MM.1S (cell line): ENCODE measurements at regions not wholly inside any gene's neighbourhood (a gene's known extent, or its start where the extent isn't known, plus 50 kb on each side); places are given as distances from the start of the nearest gene placed in this dataset.

Source experiments
- DNase-seq: peaks from one replicate; pipeline ENCODE4 v3.0.0-alpha.2; 2015
- H2AFZ ChIP-seq: fragments of 300-600 bp; sonication (generic); 2 replicates; pipeline ENCODE4 v1.6.0; 2016; ENCODE audit warnings: antibody characterized with exemption, low read length
- H3F3A ChIP-seq: fragments of 300-600 bp; sonication (generic); 2 replicates; pipeline ENCODE4 v1.6.1; 2016; ENCODE audit warnings: mild to moderate bottlenecking, antibody characterized with exemption, low read length, moderate library complexity, mixed read lengths; ENCODE audit not compliant: insufficient read depth
- H3K27ac ChIP-seq: fragments of 300-600 bp; sonication (generic); 2 replicates; pipeline ENCODE4 v1.5.1; 2016; ENCODE audit warnings: mild to moderate bottlenecking, low read length
- H3K27me3 ChIP-seq: fragments of 300-600 bp; sonication (generic); replicated peaks from 2 replicates; pipeline ENCODE4 v1.6.0; 2016; ENCODE audit warnings: low read length; ENCODE audit not compliant: insufficient read depth
- H3K36me3 ChIP-seq: fragments of 300-600 bp; sonication (generic); replicated peaks from 2 replicates; pipeline ENCODE4 v1.6.1; 2016; ENCODE audit warnings: mild to moderate bottlenecking, low read length, mixed read lengths; ENCODE audit not compliant: insufficient read depth
- H3K4me1 ChIP-seq: fragments of 300-600 bp; sonication (generic); 2 replicates; pipeline ENCODE4 v1.6.1; 2016; ENCODE audit warnings: low read length, mixed read lengths
- H3K4me2 ChIP-seq: fragments of 300-600 bp; sonication (generic); 2 replicates; pipeline ENCODE4 v1.6.0; 2016; ENCODE audit warnings: low read depth, low read length
- H3K4me3 ChIP-seq: fragments of 300-600 bp; sonication (generic); 2 replicates; pipeline ENCODE4 v1.5.1; 2016; ENCODE audit warnings: low read length, mixed read lengths
- H3K79me2 ChIP-seq: fragments of 300-600 bp; sonication (generic); 2 replicates; pipeline ENCODE4 v1.6.1; 2016; ENCODE audit warnings: mixed run types, low read length, mixed read lengths
- H3K9ac ChIP-seq: fragments of 300-600 bp; sonication (generic); 2 replicates; pipeline ENCODE4 v1.6.1; 2016; ENCODE audit warnings: low read length, mixed read lengths
- H3K9me2 ChIP-seq: fragments of 300-600 bp; sonication (generic); replicated peaks from 2 replicates; pipeline ENCODE4 v1.6.1; 2016; ENCODE audit warnings: mild to moderate bottlenecking, low read length, mixed read lengths; ENCODE audit not compliant: insufficient read depth
- H3K9me3 ChIP-seq: fragments of 300-600 bp; sonication (generic); replicated peaks from 2 replicates; pipeline ENCODE4 v1.6.1; 2016; ENCODE audit warnings: mild to moderate bottlenecking, low read length, mixed read lengths; ENCODE audit not compliant: insufficient read depth
- H4K20me1 ChIP-seq: fragments of 300-600 bp; sonication (generic); 2 replicates; pipeline ENCODE4 v1.6.1; 2016; ENCODE audit warnings: mild to moderate bottlenecking, low read length, moderate library complexity, mixed read lengths; ENCODE audit not compliant: insufficient read depth
- EZH2 ChIP-seq: fragments of 300-600 bp; sonication (generic); optimal IDR thresholded peaks from 2 replicates; pipeline ENCODE3; 2017; ENCODE audit warnings: low read depth, mild to moderate bottlenecking, antibody characterized with exemption, low read length, mixed read lengths
- EZH2phosphoT487 ChIP-seq: fragments of 300-600 bp; sonication (generic); IDR thresholded peaks from 2 replicates; pipeline ENCODE4 v1.6.1; 2018; ENCODE audit warnings: antibody characterized with exemption, low read length
- TF ChIP-seq, protein P1 (sequence below): fragments of 300-600 bp; sonication (generic); IDR thresholded peaks from 2 replicates; pipeline ENCODE4 v1.5.1; 2016; ENCODE audit warnings: antibody characterized with exemption, low read length, mixed read lengths

DNA sequence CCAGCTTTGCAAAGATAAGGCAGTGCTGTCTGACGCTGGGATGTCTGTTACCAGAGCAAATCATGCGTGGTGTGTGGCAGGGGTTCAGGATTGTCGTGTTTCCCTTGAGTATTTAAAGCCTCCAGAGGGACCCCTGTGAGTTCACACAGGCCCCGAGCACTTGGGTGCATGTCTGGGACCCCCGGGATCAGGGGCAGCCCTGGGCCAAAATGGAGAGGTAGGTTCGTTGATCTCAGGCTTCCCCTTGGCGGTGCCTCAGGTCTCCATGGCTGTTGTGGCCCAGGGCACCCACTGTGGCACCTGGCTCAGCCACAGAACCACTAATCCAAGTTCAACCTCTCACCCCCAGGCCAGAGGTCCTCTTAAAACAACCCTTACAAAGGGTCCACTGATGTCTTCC lies 523.1 kb upstream of the DPP6 start:
- Histone ChIP-seq H3K27ac (no peak overlapping the region), H3K9me2 (no peaks in the 10 kb centered on the region), H3F3A (no peaks in the 10 kb centered on the region), H3K79me2 (no peaks in the 10 kb centered on the region), H3K36me3 (no peaks in the 10 kb centered on the region), H3K9ac (no peak overlapping the region), H3K27me3 (no peaks in the 10 kb centered on the region), H3K9me3 (no peaks in the 10 kb centered on the region), H3K4me1 (no peaks in the 10 kb centered on the region), H3K4me3 (no peak overlapping the region), H2AFZ (no peak overlapping the region), H4K20me1 (no peaks in the 10 kb centered on the region), H3K4me2 (no peak overlapping the region)
- DNase-seq, result no peak
- no peak for TF ChIP-seq EZH2
- TF ChIP-seq EZH2phosphoT487, result no peak
- TF ChIP-seq, protein P1, sequence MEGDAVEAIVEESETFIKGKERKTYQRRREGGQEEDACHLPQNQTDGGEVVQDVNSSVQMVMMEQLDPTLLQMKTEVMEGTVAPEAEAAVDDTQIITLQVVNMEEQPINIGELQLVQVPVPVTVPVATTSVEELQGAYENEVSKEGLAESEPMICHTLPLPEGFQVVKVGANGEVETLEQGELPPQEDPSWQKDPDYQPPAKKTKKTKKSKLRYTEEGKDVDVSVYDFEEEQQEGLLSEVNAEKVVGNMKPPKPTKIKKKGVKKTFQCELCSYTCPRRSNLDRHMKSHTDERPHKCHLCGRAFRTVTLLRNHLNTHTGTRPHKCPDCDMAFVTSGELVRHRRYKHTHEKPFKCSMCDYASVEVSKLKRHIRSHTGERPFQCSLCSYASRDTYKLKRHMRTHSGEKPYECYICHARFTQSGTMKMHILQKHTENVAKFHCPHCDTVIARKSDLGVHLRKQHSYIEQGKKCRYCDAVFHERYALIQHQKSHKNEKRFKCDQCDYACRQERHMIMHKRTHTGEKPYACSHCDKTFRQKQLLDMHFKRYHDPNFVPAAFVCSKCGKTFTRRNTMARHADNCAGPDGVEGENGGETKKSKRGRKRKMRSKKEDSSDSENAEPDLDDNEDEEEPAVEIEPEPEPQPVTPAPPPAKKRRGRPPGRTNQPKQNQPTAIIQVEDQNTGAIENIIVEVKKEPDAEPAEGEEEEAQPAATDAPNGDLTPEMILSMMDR, result no peak

DNA sequence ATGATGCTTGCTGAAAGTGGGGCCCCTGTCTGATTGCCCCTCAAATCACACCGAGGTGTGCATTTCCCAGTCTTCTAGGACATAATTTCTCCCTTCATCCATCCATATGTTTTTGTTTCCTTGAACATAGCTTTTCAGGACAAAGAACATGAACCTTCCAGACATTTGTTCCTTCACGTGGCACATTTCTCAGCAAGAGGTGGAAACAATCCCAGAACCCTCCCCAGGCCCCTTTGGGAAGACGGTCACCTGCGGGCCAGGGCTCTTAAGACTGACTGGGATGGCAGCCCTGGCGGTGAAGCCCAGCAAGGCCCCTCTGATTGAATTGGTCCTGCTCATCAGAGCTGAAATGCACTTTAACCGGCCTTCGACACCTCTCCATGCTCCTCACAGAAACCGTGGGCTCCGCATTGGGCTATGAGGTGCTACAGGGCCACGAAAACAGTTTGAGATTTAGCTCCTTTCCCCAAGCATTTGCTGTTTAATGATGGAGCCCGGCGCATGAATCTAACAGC lies 522.5 kb upstream of the DPP6 start:
- TF ChIP-seq, protein P1, result no peak
- TF ChIP-seq EZH2phosphoT487 (no peak), EZH2 (no peak)
- H3K79me2 ChIP-seq, result no peaks in the 10 kb centered on the region
- no peaks in the 10 kb centered on the region for H3F3A ChIP-seq
- no peak for DNase-seq
- H3K4me2 ChIP-seq, result no peak overlapping the region
- H3K4me1 ChIP-seq, result no peaks in the 10 kb centered on the region
- no peak overlapping the region for H2AFZ ChIP-seq
- no peak overlapping the region for H3K27ac ChIP-seq
- no peaks in the 10 kb centered on the region for H3K9me3 ChIP-seq
- H3K9me2 ChIP-seq, result no peaks in the 10 kb centered on the region
- H3K9ac ChIP-seq, result no peak overlapping the region
- H3K36me3 ChIP-seq, result no peaks in the 10 kb centered on the region
- H3K27me3 ChIP-seq, result no peaks in the 10 kb centered on the region
- H4K20me1 ChIP-seq, result no peaks in the 10 kb centered on the region
- H3K4me3 ChIP-seq, result no peak overlapping the region

DNA sequence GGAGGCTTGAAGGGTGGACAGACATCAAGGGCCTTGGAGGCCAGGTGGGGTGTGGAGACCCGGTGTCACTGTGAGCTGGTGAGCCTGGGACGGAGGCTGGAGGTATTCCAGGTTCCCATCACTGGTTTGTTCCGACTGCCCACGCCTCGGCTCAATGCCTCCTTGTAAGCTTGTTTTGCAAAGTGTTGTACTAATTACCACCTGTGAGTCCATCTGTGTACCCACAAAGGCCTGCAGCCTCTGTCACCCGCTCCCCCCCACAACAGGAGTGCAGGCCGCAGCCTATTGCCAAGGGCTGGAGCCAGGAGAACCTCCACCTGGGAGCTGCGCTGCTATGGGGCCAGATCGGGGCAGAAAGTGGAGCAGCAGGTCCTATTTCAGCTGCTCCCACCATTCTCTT lies 521.8 kb upstream of the DPP6 start:
- H3K9ac ChIP-seq, result no peak overlapping the region
- no peak overlapping the region for H2AFZ ChIP-seq
- no peaks in the 10 kb centered on the region for H3F3A ChIP-seq
- no peaks in the 10 kb centered on the region for H4K20me1 ChIP-seq
- no peaks in the 10 kb centered on the region for H3K79me2 ChIP-seq
- TF ChIP-seq EZH2 (no peak), EZH2phosphoT487 (no peak)
- TF ChIP-seq, protein P1, result no peak
- H3K4me1 ChIP-seq, result no peaks in the 10 kb centered on the region
- H3K9me2 ChIP-seq, result no peaks in the 10 kb centered on the region
- no peak overlapping the region for H3K4me2 ChIP-seq
- H3K4me3 ChIP-seq, result no peak overlapping the region
- no peak for DNase-seq
- no peaks in the 10 kb centered on the region for H3K36me3 ChIP-seq
- H3K9me3 ChIP-seq, result no peaks in the 10 kb centered on the region
- no peaks in the 10 kb centered on the region for H3K27me3 ChIP-seq
- no peak overlapping the region for H3K27ac ChIP-seq
